Neural progenitor cell (in vitro differentiated cells): ENCODE measurements at regions not wholly inside any gene's neighbourhood (a gene's known extent, or its start where the extent isn't known, plus 50 kb on each side); places are given as distances from the start of the nearest gene placed in this dataset.
"Not testable (repeated sequence)": the region's sequence is repeated elsewhere in the genome, so short reads cannot be mapped to it uniquely, and the experiment has no call there.

Experiments used
- DNase-seq: peaks from one replicate; pipeline ENCODE4 v3.0.0-alpha.2; 2016; ENCODE audit warnings: low spot score
- H2AFZ ChIP-seq: fragments of 200-600 bp; sonication (generic); replicated peaks from 2 replicates; pipeline ENCODE4 v1.6.1; 2016; ENCODE audit warnings: antibody characterized with exemption
- H3F3A ChIP-seq: fragments of 200-600 bp; sonication (generic); 2 replicates; pipeline ENCODE4 v1.6.1; 2016; ENCODE audit warnings: antibody characterized with exemption, low read depth
- H3K27ac ChIP-seq: fragments of 200-600 bp; sonication (generic); 2 replicates; pipeline ENCODE4 v1.5.1; 2016; ENCODE audit warnings: mild to moderate bottlenecking
- H3K27me3 ChIP-seq: fragments of 200-600 bp; sonication (generic); 2 replicates; pipeline ENCODE4 v1.6.1; 2016; ENCODE audit warnings: mild to moderate bottlenecking, moderate library complexity
- H3K36me3 ChIP-seq: fragments of 200-600 bp; sonication (generic); 2 replicates; pipeline ENCODE4 v1.5.1; 2016
- H3K4me1 ChIP-seq: fragments of 200-600 bp; sonication (generic); 2 replicates; pipeline ENCODE4 v1.6.1; 2016; ENCODE audit warnings: mixed run types
- H3K4me2 ChIP-seq: fragments of 200-600 bp; sonication (generic); 2 replicates; pipeline ENCODE4 v1.6.1; 2016
- H3K4me3 ChIP-seq: fragments of 200-600 bp; sonication (generic); 2 replicates; pipeline ENCODE4 v1.5.1; 2016
- H3K79me2 ChIP-seq: fragments of 200-600 bp; sonication (generic); 2 replicates; pipeline ENCODE4 v1.6.1; 2016; ENCODE audit warnings: low read depth
- H3K9ac ChIP-seq: fragments of 200-600 bp; sonication (generic); 2 replicates; pipeline ENCODE4 v1.6.1; 2016
- H3K9me3 ChIP-seq: fragments of 200-600 bp; sonication (generic); 2 replicates; pipeline ENCODE4 v1.5.1; 2016; ENCODE audit warnings: low read depth
- H4K20me1 ChIP-seq: fragments of 200-600 bp; sonication (generic); 2 replicates; pipeline ENCODE4 v1.6.1; 2016; ENCODE audit warnings: low read depth
- H3K27ac Mint-ChIP-seq: 3 replicates; pipeline ENCODE4 v1.8.0; 2021; ENCODE audit warnings: mixed read lengths
- H3K27me3 Mint-ChIP-seq: 2 replicates; pipeline ENCODE4 v1.8.0; 2022; ENCODE audit warnings: low read depth, mild to moderate bottlenecking, inconsistent platforms, moderate library complexity, mixed read lengths; ENCODE audit not compliant: insufficient read depth
- H3K36me3 Mint-ChIP-seq: 3 replicates; pipeline ENCODE4 v1.8.0; 2021; ENCODE audit warnings: mixed read lengths
- H3K4me1 Mint-ChIP-seq: 3 replicates; pipeline ENCODE4 v1.8.0; 2021; ENCODE audit warnings: mixed read lengths
- H3K4me3 Mint-ChIP-seq: 3 replicates; pipeline ENCODE4 v1.8.0; 2021; ENCODE audit warnings: mild to moderate bottlenecking, moderate library complexity, mixed read lengths
- H3K9me3 Mint-ChIP-seq: 3 replicates; pipeline ENCODE4 v1.8.0; 2020; ENCODE audit warnings: mixed read lengths
- CTCF ChIP-seq: fragments of 200-600 bp; sonication (generic); IDR thresholded peaks from 2 replicates; pipeline ENCODE4 v1.5.1; 2017; ENCODE audit warnings: antibody characterized with exemption, mild to moderate bottlenecking
- EZH2 ChIP-seq: fragments of 200-600 bp; sonication (generic); IDR thresholded peaks from 2 replicates; pipeline ENCODE4 v1.6.1; 2017; ENCODE audit warnings: antibody characterized with exemption, mild to moderate bottlenecking, moderate library complexity
- EZH2phosphoT487 ChIP-seq: fragments of 200-600 bp; sonication (generic); IDR thresholded peaks from 2 replicates; pipeline ENCODE4 v1.6.1; 2017; ENCODE audit warnings: antibody characterized with exemption

DNA sequence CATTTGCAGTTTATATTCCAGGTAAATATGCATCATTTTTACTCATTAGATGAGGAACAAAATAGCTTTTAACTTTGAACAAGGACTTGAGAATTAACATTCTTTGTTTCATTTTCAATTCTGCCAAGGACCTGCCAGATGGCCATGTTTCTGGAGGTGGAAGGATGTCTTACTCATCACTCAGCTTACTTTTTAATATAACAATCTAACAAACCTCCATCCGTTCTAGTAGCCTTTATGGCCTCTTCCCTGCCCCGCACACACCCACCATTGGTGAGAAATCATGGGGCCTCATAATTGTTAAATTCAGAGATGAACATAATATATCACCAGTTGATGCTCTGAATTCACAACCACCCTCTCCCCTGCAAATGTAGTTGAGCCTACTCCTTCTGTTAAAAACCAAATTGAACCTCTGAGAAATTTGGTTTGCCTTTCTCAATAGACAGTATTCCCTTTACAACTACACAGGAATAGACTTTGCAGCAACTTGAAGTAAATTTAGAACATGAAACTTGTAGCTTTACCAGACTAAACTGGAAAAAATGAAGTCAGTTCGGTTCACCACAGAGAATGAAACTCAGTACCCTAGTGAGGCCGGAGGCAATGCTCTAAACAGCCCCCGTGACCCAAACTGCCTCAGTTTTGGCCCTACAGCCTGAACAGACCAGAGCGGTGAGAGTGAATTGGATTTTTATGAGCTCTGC, 50.1 kb upstream of the ACSL4 start:
- peaks cover 2% of the 10 kb centered on the region for H3K9me3 Mint-ChIP-seq
- H3K4me2 ChIP-seq: no peak overlapping the region
- H3K4me1 Mint-ChIP-seq: no peaks in the 10 kb centered on the region
- H3K4me3 Mint-ChIP-seq: no peak overlapping the region
- H3K36me3 ChIP-seq: no peaks in the 10 kb centered on the region
- H3K27me3 ChIP-seq: no peaks in the 10 kb centered on the region
- H3K9ac ChIP-seq: no peak overlapping the region
- TF ChIP-seq EZH2 (no peak), CTCF (no peak), EZH2phosphoT487 (no peak)
- no peak overlapping the region for H3K27ac Mint-ChIP-seq
- no peak overlapping the region for H3K27ac ChIP-seq
- no peaks in the 10 kb centered on the region for H3K27me3 Mint-ChIP-seq
- H3K79me2 ChIP-seq: no peaks in the 10 kb centered on the region
- no peaks in the 10 kb centered on the region for H3K4me1 ChIP-seq
- H3K4me3 ChIP-seq: no peak overlapping the region
- H4K20me1 ChIP-seq: no peaks in the 10 kb centered on the region
- no peak overlapping the region for H2AFZ ChIP-seq
- H3K36me3 Mint-ChIP-seq: no peaks in the 10 kb centered on the region
- no peaks in the 10 kb centered on the region for H3F3A ChIP-seq
- DNase-seq: no peak
- no peaks in the 10 kb centered on the region for H3K9me3 ChIP-seq

DNA sequence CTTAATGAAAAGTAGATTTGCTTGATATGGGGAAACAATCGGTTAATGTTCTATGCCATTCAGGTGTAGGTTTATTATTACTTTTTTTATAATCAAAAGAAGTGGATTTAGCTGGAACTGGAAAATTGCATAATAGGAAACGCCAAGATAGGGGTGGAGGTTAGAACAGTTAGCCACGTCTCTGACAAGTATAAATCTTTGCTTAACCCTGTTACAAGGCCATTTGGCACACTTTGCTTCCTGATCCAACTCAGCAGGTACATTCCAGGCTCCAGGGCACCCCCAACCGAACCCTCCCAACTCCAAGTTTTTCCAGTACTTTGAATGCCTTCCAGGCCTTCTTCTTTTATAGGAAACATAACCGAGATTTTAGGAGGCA, 50.6 kb upstream of the ACSL4 start:
- H3F3A ChIP-seq: no peaks in the 10 kb centered on the region
- no peaks in the 10 kb centered on the region for H3K4me1 ChIP-seq
- no peaks in the 10 kb centered on the region for H3K27me3 ChIP-seq
- H2AFZ ChIP-seq: no peak overlapping the region
- no peak overlapping the region for H3K4me2 ChIP-seq
- TF ChIP-seq CTCF (no peak), EZH2phosphoT487 (no peak), EZH2 (no peak)
- no peak overlapping the region for H3K4me3 Mint-ChIP-seq
- no peaks in the 10 kb centered on the region for H4K20me1 ChIP-seq
- H3K4me3 ChIP-seq: no peak overlapping the region
- H3K27ac ChIP-seq: no peak overlapping the region
- H3K9ac ChIP-seq: no peak overlapping the region
- no peaks in the 10 kb centered on the region for H3K4me1 Mint-ChIP-seq
- no peaks in the 10 kb centered on the region for H3K36me3 ChIP-seq
- H3K27ac Mint-ChIP-seq: no peak overlapping the region
- H3K79me2 ChIP-seq: no peaks in the 10 kb centered on the region
- H3K36me3 Mint-ChIP-seq: no peaks in the 10 kb centered on the region
- H3K9me3 ChIP-seq: no peaks in the 10 kb centered on the region
- no peaks in the 10 kb centered on the region for H3K27me3 Mint-ChIP-seq
- no peak for DNase-seq
- peaks cover 2% of the 10 kb centered on the region for H3K9me3 Mint-ChIP-seq

DNA sequence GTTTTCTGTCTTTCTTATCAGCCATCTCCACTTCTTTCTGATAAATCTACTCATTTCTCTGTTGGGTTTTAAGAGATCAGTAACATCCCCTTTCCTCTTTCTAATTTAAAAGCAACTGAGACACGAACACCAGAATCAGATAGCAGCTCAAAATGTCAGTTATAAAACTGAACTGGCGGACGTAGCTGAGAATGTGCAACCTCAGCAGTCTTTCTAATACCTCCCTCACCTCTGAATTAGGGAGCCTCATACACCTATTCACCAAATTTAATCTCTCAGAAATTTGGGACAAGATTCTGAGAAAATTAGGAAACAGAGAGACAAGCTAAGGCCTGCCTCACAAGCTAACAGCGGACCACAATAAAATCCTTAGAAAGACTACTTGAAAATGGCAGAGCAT, 52.0 kb upstream of the ACSL4 start:
- H3K9me3 Mint-ChIP-seq: peaks cover 2% of the 10 kb centered on the region
- no peaks in the 10 kb centered on the region for H3K4me1 Mint-ChIP-seq
- H3K4me2 ChIP-seq: no peak overlapping the region
- no peak overlapping the region for H3K4me3 ChIP-seq
- H3K9me3 ChIP-seq: no peaks in the 10 kb centered on the region
- H3K36me3 ChIP-seq: no peaks in the 10 kb centered on the region
- H3K36me3 Mint-ChIP-seq: no peaks in the 10 kb centered on the region
- H3K27me3 Mint-ChIP-seq: peaks cover under 1% of the 10 kb centered on the region
- H3F3A ChIP-seq: no peaks in the 10 kb centered on the region
- no peak overlapping the region for H2AFZ ChIP-seq
- no peak overlapping the region for H3K9ac ChIP-seq
- H3K4me1 ChIP-seq: no peaks in the 10 kb centered on the region
- H3K27me3 ChIP-seq: no peaks in the 10 kb centered on the region
- H3K27ac ChIP-seq: no peak overlapping the region
- H3K27ac Mint-ChIP-seq: no peak overlapping the region
- H3K4me3 Mint-ChIP-seq: no peak overlapping the region
- DNase-seq: no peak
- H4K20me1 ChIP-seq: no peaks in the 10 kb centered on the region
- no peak for TF ChIP-seq CTCF
- TF ChIP-seq EZH2: no peak
- no peak for TF ChIP-seq EZH2phosphoT487
- no peaks in the 10 kb centered on the region for H3K79me2 ChIP-seq

DNA sequence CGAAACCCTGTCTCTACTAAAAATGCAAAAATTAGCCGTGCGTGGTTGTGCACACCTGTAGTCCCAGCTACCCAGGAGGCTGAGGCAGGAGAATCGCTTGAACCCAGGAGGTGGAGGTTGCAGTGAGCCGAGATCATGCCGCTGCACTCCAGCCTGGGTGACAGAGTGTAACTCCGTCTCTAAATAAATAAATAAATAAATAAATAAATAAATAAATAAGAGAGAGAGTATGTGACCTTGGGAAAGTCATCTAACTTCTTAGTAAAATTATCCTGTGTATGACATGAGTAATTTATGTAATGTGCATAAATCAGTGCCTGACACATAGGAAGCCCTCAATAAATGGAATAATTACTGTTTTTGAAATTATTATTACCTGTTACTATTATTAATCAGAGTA, 57.5 kb upstream of the ACSL4 start:
- H3K4me2 ChIP-seq, H4K20me1 ChIP-seq, H2AFZ ChIP-seq, H3K27ac Mint-ChIP-seq, H3K79me2 ChIP-seq, H3K36me3 ChIP-seq, H3K4me3 Mint-ChIP-seq, H3K4me1 ChIP-seq, H3K9ac ChIP-seq, H3K27ac ChIP-seq, H3K36me3 Mint-ChIP-seq, H3F3A ChIP-seq, H3K4me1 Mint-ChIP-seq, H3K27me3 ChIP-seq, H3K4me3 ChIP-seq, H3K27me3 Mint-ChIP-seq, H3K9me3 ChIP-seq, H3K9me3 Mint-ChIP-seq, DNase-seq: not testable (repeated sequence)
